ENCODE measurements at regions not wholly inside any gene's neighbourhood (a gene's known extent, or its start where the extent isn't known, plus 50 kb on each side); places are given as distances from the start of the nearest gene placed in this dataset.

- intact Hi-C loops (cut with DNase I) = no loop called here
- WGBS, 2 donors = 67 to 74% methylated on average over 2 of the region's 2 CpGs
- DNase-seq (no peak), ATAC-seq (no peak)
- peaks cover 0 to 17% (median 0%) of the 10 kb centered on the region in 7 donors for H3K27me3 ChIP-seq
- TF ChIP-seq CTCF (IDR thresholded peaks at IDR 0.05) = no peak
- no peak overlapping the region for H3K27ac ChIP-seq
- H3K4me3 ChIP-seq = no peak overlapping the region
- H3K4me1 ChIP-seq = no peaks in the 10 kb centered on the region
- no peaks in the 10 kb centered on the region for H3K9me3 ChIP-seq
- no peaks in the 10 kb centered on the region for H3K36me3 ChIP-seq
These were observed 80.2 kb upstream of the MAMLD1 start for GRCh38 chrX:150282953-150283352.

- no peak for TF ChIP-seq CTCF (IDR thresholded peaks at IDR 0.05)
- H3K4me1 ChIP-seq = no peaks in the 10 kb centered on the region
- ATAC-seq = no peak
- no peaks in the 10 kb centered on the region for H3K36me3 ChIP-seq
- 87 to 89% methylated on average over 5 of the region's 5 CpGs for WGBS, 2 donors
- H3K4me3 ChIP-seq = no peak overlapping the region
- no peak overlapping the region for H3K27ac ChIP-seq
- H3K27me3 ChIP-seq = no peaks in the 10 kb centered on the region
- intact Hi-C loops (cut with DNase I) = no loop called here
- H3K9me3 ChIP-seq = peaks cover 0 to 5% (median 0%) of the 10 kb centered on the region in 11 donors
- no peak for DNase-seq
These were observed 72.1 kb upstream of the MAMLD1 start for GRCh38 chrX:150291014-150291413.

DNA sequence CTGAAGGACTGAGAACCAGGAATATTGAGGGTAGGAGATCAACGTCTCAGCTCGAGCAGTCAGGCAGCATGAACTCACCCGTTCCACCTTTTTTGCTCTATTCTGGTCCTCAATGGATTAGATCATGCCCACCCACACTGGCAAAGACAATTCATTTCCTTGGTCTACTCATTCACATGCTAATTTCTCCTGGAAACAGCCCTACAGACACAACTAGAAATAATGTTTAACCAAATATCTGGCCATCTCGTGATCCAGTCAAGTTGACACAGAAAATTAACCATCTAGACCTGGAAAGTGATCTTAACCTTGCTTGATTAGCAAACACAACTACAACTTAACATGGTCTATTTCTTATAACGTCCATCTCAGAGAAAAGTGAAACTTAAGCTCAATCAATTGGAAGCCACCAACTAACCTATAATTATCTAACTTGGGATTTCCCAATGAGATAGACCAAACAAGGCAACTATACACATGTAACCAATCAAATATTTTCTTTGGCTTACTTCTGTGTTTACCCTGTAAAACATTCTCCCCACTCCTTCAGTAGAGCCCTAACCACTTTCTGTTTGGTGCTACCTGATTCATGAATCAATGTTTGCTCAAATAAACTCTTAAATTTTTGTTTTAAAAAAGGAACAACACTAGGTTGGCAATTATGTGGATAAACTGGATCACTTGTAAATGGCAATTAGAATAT, 69.7 kb upstream of the MAMLD1 start:
- no peaks in the 10 kb centered on the region for H3K36me3 ChIP-seq
- H3K27ac ChIP-seq = no peak overlapping the region
- no peaks in the 10 kb centered on the region for H3K4me1 ChIP-seq
- H3K9me3 ChIP-seq = peaks cover 0 to 5% (median 0%) of the 10 kb centered on the region in 11 donors
- DNase-seq (no peak), ATAC-seq (no peak)
- no peak for TF ChIP-seq CTCF (IDR thresholded peaks at IDR 0.05)
- no peak overlapping the region for H3K4me3 ChIP-seq
- intact Hi-C loops (cut with DNase I) = no loop called here
- peaks cover 0 to 11% (median 0%) of the 10 kb centered on the region in 7 donors for H3K27me3 ChIP-seq
- 80 to 84% methylated on average over 5 of the region's 5 CpGs for WGBS, 2 donors

- no peaks in the 10 kb centered on the region for H3K9me3 ChIP-seq
- DNase-seq = no peak
- ATAC-seq = no peak
- no peak overlapping the region for H3K27ac ChIP-seq
- no peak for TF ChIP-seq CTCF (IDR thresholded peaks at IDR 0.05)
- no peaks in the 10 kb centered on the region for H3K4me1 ChIP-seq
- WGBS, 2 donors = 72 to 81% methylated on average over 4 of the region's 4 CpGs
- H3K36me3 ChIP-seq = no peaks in the 10 kb centered on the region
- no peak overlapping the region for H3K4me3 ChIP-seq
- H3K27me3 ChIP-seq = peaks cover 0 to 20% (median 0%) of the 10 kb centered on the region in 7 donors
- intact Hi-C loops (cut with DNase I) = no loop called here
These were observed 64.1 kb upstream of the MAMLD1 start for GRCh38 chrX:150298841-150299551.

Data from heart right ventricle (tissue), 16 donors.